BLaER1 treated with 17β-estradiol and CSF1 and Interleukin-3, amounts not matched to agents 10 nM and 100 nM (cell line): ENCODE measurements at regions not wholly inside any gene's neighbourhood (a gene's known extent, or its start where the extent isn't known, plus 50 kb on each side); places are given as distances from the start of the nearest gene placed in this dataset.

ENCODE experiments used
- H3K27ac ChIP-seq, 11 experiments: shearing (Covaris generic); formaldehyde crosslinking; 2 replicates each; pipeline ENCODE4 v1.8.1; 2022
- H3K27me3 ChIP-seq, 11 experiments: shearing (Covaris generic); formaldehyde crosslinking; 2 replicates each; pipeline ENCODE4 v1.8.1; 2022
- H3K36me3 ChIP-seq, 11 experiments: shearing (Covaris generic); formaldehyde crosslinking; 2 replicates each; pipeline ENCODE4 v1.8.1; 2022
- H3K4me1 ChIP-seq, 10 experiments: shearing (Covaris generic); formaldehyde crosslinking; 2 replicates each; pipeline ENCODE4 v1.8.1; 2022
- H3K4me2 ChIP-seq, 11 experiments: shearing (Covaris generic); formaldehyde crosslinking; 2 replicates each; pipeline ENCODE4 v1.8.1; 2022
- H3K4me3 ChIP-seq, 10 experiments: shearing (Covaris generic); formaldehyde crosslinking; 2 replicates each; pipeline ENCODE4 v1.8.1; 2022
- H3K9ac ChIP-seq, 11 experiments: shearing (Covaris generic); formaldehyde crosslinking; 2 replicates each; pipeline ENCODE4 v1.8.1; 2022
- H3K9me3 ChIP-seq, 11 experiments: shearing (Covaris generic); formaldehyde crosslinking; replicated peaks in 1 of 11; 2 replicates each; pipeline ENCODE4 v1.8.1; 2022
- H4K20me1 ChIP-seq, 11 experiments: shearing (Covaris generic); formaldehyde crosslinking; 2 replicates each; pipeline ENCODE4 v1.8.1; 2022
- Cebpa-rat ChIP-seq, 11 experiments: shearing (Covaris generic); IDR thresholded peaks; 2 replicates each; pipeline ENCODE4 v1.8.1; 2022

GRCh38 chr11:119852741-119853140, 123.7 kb upstream of the NECTIN1 start:
- no peak for TF ChIP-seq Cebpa-rat (IDR thresholded peaks at IDR 0.05)
- Histone ChIP-seq H3K4me1 (peaks cover 6 to 18% (median 14%) of the 10 kb centered on the region in 10 experiments; a peak in 17 of 20 replicates), H3K4me3 (no peak overlapping the region), H3K36me3 (no peaks in the 10 kb centered on the region), H3K27ac (no peak overlapping the region), H3K27me3 (no peaks in the 10 kb centered on the region), H3K9ac (no peak overlapping the region), H3K4me2 (no peak overlapping the region), H4K20me1 (no peaks in the 10 kb centered on the region), H3K9me3 (no peaks in the 10 kb centered on the region)

DNA sequence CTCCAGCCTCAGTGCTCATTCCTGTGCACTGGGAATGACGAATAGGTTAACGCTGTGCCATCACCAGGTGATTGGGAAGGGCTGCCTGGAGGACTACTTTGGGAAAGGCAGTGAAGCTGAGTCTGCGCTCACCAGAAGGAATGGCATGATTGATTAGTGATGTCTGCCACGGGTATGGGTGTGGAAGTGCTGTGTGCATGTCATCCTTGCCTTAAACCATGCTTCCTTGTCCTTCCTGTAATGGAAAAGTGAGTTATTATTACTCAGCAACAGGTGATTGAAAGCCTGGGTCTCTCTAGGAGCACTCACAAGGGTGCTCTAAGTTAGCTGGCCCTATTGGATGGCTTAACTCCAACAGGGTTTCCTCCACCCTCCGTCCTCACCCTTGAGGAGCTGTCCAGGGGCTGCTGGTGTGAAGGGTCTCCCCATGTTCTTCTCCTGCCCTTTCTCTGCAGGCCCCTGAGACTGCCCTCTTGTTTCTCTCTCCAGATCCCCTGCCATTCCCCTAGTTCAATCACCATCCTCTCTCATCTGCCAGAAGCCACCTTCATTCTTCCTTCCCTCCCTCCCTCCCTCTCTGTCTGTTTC, 121.9 kb upstream of the NECTIN1 start:
- H3K36me3 ChIP-seq: no peaks in the 10 kb centered on the region
- H3K9me3 ChIP-seq: peaks cover 4 to 12% (median 7%) of the 10 kb centered on the region in 11 experiments; a peak in 13 of 22 replicates
- H3K4me3 ChIP-seq: no peak overlapping the region
- peaks cover 6 to 18% (median 14%) of the 10 kb centered on the region in 10 experiments; a peak in 17 of 20 replicates for H3K4me1 ChIP-seq
- H3K9ac ChIP-seq: no peak overlapping the region
- TF ChIP-seq Cebpa-rat (IDR thresholded peaks at IDR 0.05): no peak
- no peaks in the 10 kb centered on the region for H4K20me1 ChIP-seq
- no peaks in the 10 kb centered on the region for H3K27me3 ChIP-seq
- H3K4me2 ChIP-seq: no peak overlapping the region
- H3K27ac ChIP-seq: no peak overlapping the region

GRCh38 chr11:119849872-119850271, 120.9 kb upstream of the NECTIN1 start:
- H3K4me2 ChIP-seq: no peak overlapping the region
- peaks cover 4 to 16% (median 8%) of the 10 kb centered on the region in 11 experiments; a peak in 13 of 22 replicates for H3K9me3 ChIP-seq
- no peaks in the 10 kb centered on the region for H3K36me3 ChIP-seq
- TF ChIP-seq Cebpa-rat (IDR thresholded peaks at IDR 0.05): no peak
- no peaks in the 10 kb centered on the region for H4K20me1 ChIP-seq
- no peak overlapping the region for H3K4me3 ChIP-seq
- H3K27me3 ChIP-seq: no peaks in the 10 kb centered on the region
- H3K4me1 ChIP-seq: peaks cover 6 to 11% (median 9%) of the 10 kb centered on the region in 10 experiments; a peak in 17 of 20 replicates
- no peak overlapping the region for H3K9ac ChIP-seq
- no peak overlapping the region for H3K27ac ChIP-seq

DNA sequence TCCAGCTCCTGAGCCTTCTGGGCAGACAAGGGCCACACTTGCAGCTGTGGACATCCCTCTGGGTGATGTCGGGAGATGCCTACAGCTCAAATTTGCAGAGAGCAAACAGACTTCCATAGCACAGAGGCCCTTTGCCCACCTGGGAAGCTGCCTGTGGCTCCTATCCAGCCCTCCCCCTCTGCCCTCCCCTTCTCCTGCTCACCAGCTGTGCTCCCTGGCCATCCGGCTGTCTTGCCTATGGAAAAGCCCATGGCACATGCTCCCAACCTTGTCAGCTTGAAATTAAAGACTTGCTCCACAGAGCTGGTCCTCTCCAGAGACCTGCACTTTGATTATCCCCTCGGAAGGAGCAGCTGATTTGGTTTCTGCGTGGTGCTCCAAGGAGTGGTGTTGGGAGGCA, 118.9 kb upstream of the NECTIN1 start:
- Histone ChIP-seq H4K20me1 (no peaks in the 10 kb centered on the region), H3K27ac (no peak overlapping the region), H3K4me1 (no peaks in the 10 kb centered on the region), H3K36me3 (no peaks in the 10 kb centered on the region), H3K4me3 (no peak overlapping the region), H3K9ac (no peak overlapping the region), H3K4me2 (no peak overlapping the region), H3K9me3 (peaks cover 4 to 16% (median 8%) of the 10 kb centered on the region in 11 experiments; a peak in 13 of 22 replicates), H3K27me3 (no peaks in the 10 kb centered on the region)
- no peak for TF ChIP-seq Cebpa-rat (IDR thresholded peaks at IDR 0.05)

GRCh38 chr11:119846374-119846773, 117.4 kb upstream of the NECTIN1 start:
- Histone ChIP-seq H3K4me2 (no peak overlapping the region), H3K9ac (no peak overlapping the region), H3K9me3 (peaks cover 4 to 16% (median 8%) of the 10 kb centered on the region in 11 experiments; a peak in 13 of 22 replicates), H3K27ac (no peak overlapping the region), H3K36me3 (no peaks in the 10 kb centered on the region), H4K20me1 (no peaks in the 10 kb centered on the region), H3K4me1 (no peaks in the 10 kb centered on the region), H3K4me3 (no peak overlapping the region), H3K27me3 (no peaks in the 10 kb centered on the region)
- TF ChIP-seq Cebpa-rat (IDR thresholded peaks at IDR 0.05): no peak

DNA sequence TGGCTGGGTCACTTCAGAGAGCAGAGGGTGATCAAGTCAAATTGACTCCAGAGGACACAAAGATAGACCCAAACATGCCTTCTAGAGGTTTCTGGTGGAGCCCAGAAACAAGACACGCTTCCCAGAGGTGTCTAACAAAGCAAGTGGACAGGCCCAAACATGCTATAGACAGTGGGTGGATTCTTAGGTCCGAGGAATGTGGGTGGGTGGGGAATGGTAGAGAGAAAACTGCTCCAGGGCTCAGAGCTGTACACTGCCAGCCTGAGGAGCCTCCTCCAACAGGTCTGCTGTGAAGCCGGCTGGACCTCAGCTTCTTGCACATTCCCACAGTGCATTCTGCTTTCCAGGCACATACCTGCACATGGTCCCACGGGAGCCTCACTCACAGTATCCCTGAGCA, 116.8 kb upstream of the NECTIN1 start:
- Histone ChIP-seq H3K36me3 (no peaks in the 10 kb centered on the region), H3K4me1 (no peaks in the 10 kb centered on the region), H3K9ac (no peak overlapping the region), H3K9me3 (peaks cover 4 to 16% (median 8%) of the 10 kb centered on the region in 11 experiments; a peak in 13 of 22 replicates), H3K27me3 (no peaks in the 10 kb centered on the region), H3K4me2 (no peak overlapping the region), H3K4me3 (no peak overlapping the region), H3K27ac (no peak overlapping the region), H4K20me1 (no peaks in the 10 kb centered on the region)
- no peak for TF ChIP-seq Cebpa-rat (IDR thresholded peaks at IDR 0.05)

DNA sequence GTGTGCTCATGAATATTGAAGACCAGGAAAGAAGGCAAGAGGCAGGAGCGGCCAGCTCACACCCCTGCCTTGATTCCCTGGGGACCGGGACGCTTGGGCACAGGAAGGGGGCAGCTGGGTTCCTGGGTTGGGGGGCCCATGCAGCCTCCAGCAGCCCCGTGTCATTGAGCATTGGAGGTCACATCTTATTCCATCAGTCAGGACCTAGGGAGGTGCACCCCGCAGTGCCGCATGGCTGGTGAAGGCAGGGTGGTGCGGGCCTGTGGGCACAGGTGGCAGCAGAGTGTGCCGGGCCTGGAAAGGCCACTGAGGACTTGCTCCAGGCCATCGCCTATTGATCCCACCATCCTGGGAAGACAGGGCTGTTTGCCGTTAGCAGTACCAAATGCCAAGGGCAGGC, 116.3 kb upstream of the NECTIN1 start:
- no peaks in the 10 kb centered on the region for H3K36me3 ChIP-seq
- no peak overlapping the region for H3K27ac ChIP-seq
- no peak overlapping the region for H3K4me3 ChIP-seq
- no peak overlapping the region for H3K9ac ChIP-seq
- no peaks in the 10 kb centered on the region for H4K20me1 ChIP-seq
- H3K9me3 ChIP-seq: peaks cover 4 to 16% (median 8%) of the 10 kb centered on the region in 11 experiments; a peak in 13 of 22 replicates
- TF ChIP-seq Cebpa-rat (IDR thresholded peaks at IDR 0.05): no peak
- no peaks in the 10 kb centered on the region for H3K27me3 ChIP-seq
- H3K4me2 ChIP-seq: no peak overlapping the region
- no peaks in the 10 kb centered on the region for H3K4me1 ChIP-seq

DNA sequence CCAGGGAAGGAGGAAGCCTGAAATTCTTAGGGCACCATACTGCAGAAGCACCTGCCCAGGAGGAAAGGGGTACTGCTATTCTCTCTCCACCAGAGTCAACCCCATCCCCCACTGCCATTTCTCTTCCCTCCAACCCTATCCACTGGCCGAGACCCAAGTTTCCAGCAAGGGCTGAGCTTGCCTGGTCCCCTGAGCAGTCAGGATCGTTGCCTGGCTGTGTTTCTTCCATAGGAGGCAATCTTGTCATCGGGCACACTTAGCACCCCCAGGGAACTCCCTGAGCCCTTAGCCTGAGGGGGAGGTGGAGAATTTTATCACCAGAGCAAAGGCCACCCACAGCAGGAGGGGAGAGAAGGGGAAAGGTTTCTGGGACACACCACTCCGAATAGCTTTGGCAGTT, 115.8 kb upstream of the NECTIN1 start:
- no peaks in the 10 kb centered on the region for H3K36me3 ChIP-seq
- H3K27me3 ChIP-seq: no peaks in the 10 kb centered on the region
- H3K9me3 ChIP-seq: peaks cover 4 to 16% (median 8%) of the 10 kb centered on the region in 11 experiments; a peak in 13 of 22 replicates
- H3K4me1 ChIP-seq: no peaks in the 10 kb centered on the region
- H4K20me1 ChIP-seq: no peaks in the 10 kb centered on the region
- no peak overlapping the region for H3K9ac ChIP-seq
- H3K27ac ChIP-seq: no peak overlapping the region
- no peak for TF ChIP-seq Cebpa-rat (IDR thresholded peaks at IDR 0.05)
- no peak overlapping the region for H3K4me2 ChIP-seq
- no peak overlapping the region for H3K4me3 ChIP-seq

DNA sequence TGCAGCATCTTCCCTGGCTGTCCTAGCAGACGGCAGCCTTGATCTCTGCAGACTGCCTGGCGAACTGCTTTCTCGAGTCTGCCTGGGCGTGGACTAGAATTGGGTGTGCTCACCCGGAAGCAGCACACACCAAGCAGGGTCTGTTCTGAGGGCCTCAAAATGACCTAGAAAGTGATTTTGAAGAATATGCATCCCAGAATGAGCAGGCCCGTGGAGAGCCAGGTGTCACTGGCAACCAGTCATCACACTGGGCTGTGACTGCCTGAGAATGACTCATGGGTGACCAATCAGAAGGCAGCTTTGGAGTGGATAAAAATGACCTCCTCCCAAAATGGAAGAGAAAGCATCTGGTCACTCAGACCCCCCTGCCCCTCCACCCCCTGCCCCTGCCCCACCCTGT, 114.9 kb upstream of the NECTIN1 start:
- Histone ChIP-seq H3K36me3 (no peaks in the 10 kb centered on the region), H3K9me3 (peaks cover 4 to 16% (median 8%) of the 10 kb centered on the region in 11 experiments; a peak in 13 of 22 replicates), H3K4me2 (no peak overlapping the region), H3K9ac (no peak overlapping the region), H3K4me3 (no peak overlapping the region), H4K20me1 (no peaks in the 10 kb centered on the region), H3K27me3 (no peaks in the 10 kb centered on the region), H3K27ac (no peak overlapping the region), H3K4me1 (no peaks in the 10 kb centered on the region)
- no peak for TF ChIP-seq Cebpa-rat (IDR thresholded peaks at IDR 0.05)

DNA sequence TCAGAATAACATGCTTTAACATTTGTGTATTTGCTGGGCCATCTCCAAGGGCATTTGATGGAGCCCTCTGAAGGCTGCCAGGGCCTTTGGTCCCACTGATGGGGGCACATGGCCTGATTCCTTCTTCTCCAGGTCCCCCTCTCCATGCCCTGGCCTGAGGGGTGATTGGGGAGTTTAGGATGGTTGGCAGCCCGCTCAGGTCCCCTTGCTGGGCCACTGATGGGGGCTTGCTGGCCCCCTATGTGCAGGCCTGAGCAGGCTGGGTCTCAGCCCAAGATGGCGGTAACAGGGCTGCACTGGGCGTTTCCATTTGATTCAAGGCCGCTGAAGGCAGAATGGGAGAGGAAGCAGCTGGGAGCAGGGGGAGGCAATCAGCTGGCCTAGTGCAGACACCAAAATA, 113.7 kb upstream of the NECTIN1 start:
- TF ChIP-seq Cebpa-rat (IDR thresholded peaks at IDR 0.05): no peak
- H3K9ac ChIP-seq: no peak overlapping the region

More for the DNA sequence above, 113.7 kb upstream of the NECTIN1 start:
- no peaks in the 10 kb centered on the region for H3K36me3 ChIP-seq
- no peaks in the 10 kb centered on the region for H4K20me1 ChIP-seq
- H3K4me3 ChIP-seq: no peak overlapping the region
- H3K27ac ChIP-seq: no peak overlapping the region
- no peaks in the 10 kb centered on the region for H3K27me3 ChIP-seq
- H3K4me1 ChIP-seq: no peaks in the 10 kb centered on the region
- H3K9me3 ChIP-seq: peaks cover 4 to 16% (median 8%) of the 10 kb centered on the region in 11 experiments; a peak in 13 of 22 replicates
- no peak overlapping the region for H3K4me2 ChIP-seq
